ENCODE measurements at regions not wholly inside any gene's neighbourhood (a gene's known extent, or its start where the extent isn't known, plus 50 kb on each side); places are given as distances from the start of the nearest gene placed in this dataset.

DNA sequence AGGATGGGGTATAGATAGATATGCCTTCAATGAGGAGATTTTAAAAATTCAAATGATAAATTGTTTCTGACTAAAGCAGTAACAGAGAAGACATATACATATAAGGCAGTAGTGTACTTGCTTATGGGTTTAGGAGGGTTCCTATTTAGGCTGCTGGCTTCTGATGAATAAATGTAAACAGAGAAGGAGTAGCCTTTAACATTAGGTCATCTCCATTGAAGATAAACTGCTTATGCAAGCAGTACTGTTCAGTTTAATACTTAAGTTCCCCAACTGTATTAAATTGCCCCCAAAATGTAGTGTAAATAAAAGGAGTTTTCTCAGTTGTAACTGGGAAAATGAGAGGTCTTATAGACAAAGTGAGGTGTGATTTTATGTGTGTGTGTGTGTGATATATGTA lies 217.7 kb upstream of the TMEFF2 start:
- TF ChIP-seq POLR2A (IDR thresholded peaks at IDR 0.05; ENCODE audit: borderline replicate concordance, extremely low read depth, insufficient read depth, insufficient read length) (no peak), CEBPB (IDR thresholded peaks at IDR 0.05; ENCODE audit: low read depth) (no peak), EZH2 (IDR thresholded peaks at IDR 0.05) (no peak), YY1 (IDR thresholded peaks at IDR 0.05; ENCODE audit: extremely low read depth, insufficient replicate concordance, low read depth, low read length) (no peak), RAD21 (IDR thresholded peaks at IDR 0.05; ENCODE audit: low read depth) (no peak), JUND (IDR thresholded peaks at IDR 0.05) (no peak), POLR2AphosphoS5 (IDR thresholded peaks at IDR 0.05; ENCODE audit: low read depth, low read length) (no peak), SIN3A (IDR thresholded peaks at IDR 0.05; ENCODE audit: low read depth) (no peak), FOSL1 (IDR thresholded peaks at IDR 0.05; ENCODE audit: low read depth) (no peak)
- TF ChIP-seq, protein P1, sequence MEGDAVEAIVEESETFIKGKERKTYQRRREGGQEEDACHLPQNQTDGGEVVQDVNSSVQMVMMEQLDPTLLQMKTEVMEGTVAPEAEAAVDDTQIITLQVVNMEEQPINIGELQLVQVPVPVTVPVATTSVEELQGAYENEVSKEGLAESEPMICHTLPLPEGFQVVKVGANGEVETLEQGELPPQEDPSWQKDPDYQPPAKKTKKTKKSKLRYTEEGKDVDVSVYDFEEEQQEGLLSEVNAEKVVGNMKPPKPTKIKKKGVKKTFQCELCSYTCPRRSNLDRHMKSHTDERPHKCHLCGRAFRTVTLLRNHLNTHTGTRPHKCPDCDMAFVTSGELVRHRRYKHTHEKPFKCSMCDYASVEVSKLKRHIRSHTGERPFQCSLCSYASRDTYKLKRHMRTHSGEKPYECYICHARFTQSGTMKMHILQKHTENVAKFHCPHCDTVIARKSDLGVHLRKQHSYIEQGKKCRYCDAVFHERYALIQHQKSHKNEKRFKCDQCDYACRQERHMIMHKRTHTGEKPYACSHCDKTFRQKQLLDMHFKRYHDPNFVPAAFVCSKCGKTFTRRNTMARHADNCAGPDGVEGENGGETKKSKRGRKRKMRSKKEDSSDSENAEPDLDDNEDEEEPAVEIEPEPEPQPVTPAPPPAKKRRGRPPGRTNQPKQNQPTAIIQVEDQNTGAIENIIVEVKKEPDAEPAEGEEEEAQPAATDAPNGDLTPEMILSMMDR (IDR thresholded peaks at IDR 0.05 in 2 of 3, conservative IDR thresholded peaks at IDR 0.05 in 1 of 3; ENCODE audit: borderline replicate concordance in 1 of 3, insufficient read depth in 1 of 3, low read depth in 2 of 3, low read length in 2 of 3), result no peak

Data from HCT116 (cell line).